ENCODE measurements at regions not wholly inside any gene's neighbourhood (a gene's known extent, or its start where the extent isn't known, plus 50 kb on each side); places are given as distances from the start of the nearest gene placed in this dataset.

- no CpG with 5 or more reads among the region's 10 CpGs for WGBS (ENCODE audit: extremely low coverage, insufficient coverage, insufficient read length)
- Histone ChIP-seq H4K12ac (ENCODE audit: low read depth, low read length) (no peak overlapping the region), H3K4ac (ENCODE audit: low read depth, low read length) (no peak overlapping the region)
Observed at GRCh38 chr3:184648636-184649035, 63.2 kb downstream of the MAGEF1 start.

DNA sequence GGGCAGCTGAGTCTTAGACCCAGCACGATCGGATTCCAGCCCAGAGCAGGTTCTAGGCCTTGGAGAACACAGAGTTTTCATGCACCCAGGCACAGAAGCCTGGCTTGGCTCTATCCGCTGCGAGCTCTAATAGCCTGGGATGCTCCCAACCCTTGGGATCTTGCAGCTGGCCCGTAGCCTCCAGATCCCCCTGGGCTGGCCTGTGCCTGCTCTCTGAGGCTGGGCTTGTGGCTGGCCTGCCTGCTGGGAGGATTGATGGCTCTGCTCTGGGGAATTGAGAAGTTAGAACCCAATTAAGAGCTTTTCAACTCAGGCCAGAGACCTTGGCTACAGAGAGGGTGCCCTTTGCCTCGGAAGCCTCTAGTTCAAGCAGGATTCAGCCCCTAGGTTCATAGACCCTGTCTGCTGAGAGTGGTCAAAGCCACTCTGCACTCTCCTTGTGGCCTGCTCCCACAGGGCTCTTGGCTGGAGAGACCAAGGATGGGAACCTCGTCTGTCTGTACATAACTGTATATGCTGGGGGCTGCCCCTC lies 64.4 kb downstream of the MAGEF1 start:
- Histone ChIP-seq H4K12ac (ENCODE audit: low read depth, low read length) (no peak overlapping the region), H2BK120ac (ENCODE audit: insufficient read depth, low read length, poor library complexity) (no peak overlapping the region), H3K79me2 (ENCODE audit: control insufficient read depth, insufficient read depth, low read length, poor library complexity) (no peaks in the 10 kb centered on the region), H3K79me1 (ENCODE audit: low read length) (peaks cover 3% of the 10 kb centered on the region), H3K36me3 (ENCODE audit: control insufficient read depth in 1 of 2, insufficient read depth in 2 of 2, low read length in 2 of 2) (no peaks in the 10 kb centered on the region), H4K91ac (ENCODE audit: low read depth, low read length) (no peak overlapping the region), H2AFZ (ENCODE audit: insufficient read depth, low read length, poor library complexity) (no peak overlapping the region), H3K9me3 (ENCODE audit: insufficient read depth, low read depth, low read length) (no peaks in the 10 kb centered on the region), H4K8ac (ENCODE audit: low read depth, low read length) (no peak overlapping the region), H3K14ac (ENCODE audit: low read length) (no peak overlapping the region), H3K27ac (ENCODE audit: low read depth, low read length) (no peak overlapping the region), H3K9ac (ENCODE audit: low read length) (no peak overlapping the region), H3K4me1 (ENCODE audit: control insufficient read depth in 1 of 2, insufficient read depth in 2 of 2, low read length in 2 of 2) (peaks cover 26 to 29% of the 10 kb centered on the region in 2 experiments), H3K4ac (ENCODE audit: low read depth, low read length) (no peak overlapping the region), H2BK5ac (ENCODE audit: low read depth, low read length, poor library complexity) (no peak overlapping the region), H3K23ac (ENCODE audit: low read length) (no peak overlapping the region), H2BK12ac (ENCODE audit: low read length) (no peak overlapping the region), H2AK5ac (ENCODE audit: low read length) (no peak overlapping the region), H3K18ac (ENCODE audit: low read length) (no peak overlapping the region), H3K4me2 (ENCODE audit: low read length) (no peak overlapping the region), H3K4me3 (ENCODE audit: low read depth, low read length) (no peak overlapping the region), H3K27me3 (ENCODE audit: insufficient read depth, low read length) (no peaks in the 10 kb centered on the region)
- no peak for DNase-seq
- WGBS (ENCODE audit: extremely low coverage, insufficient coverage, insufficient read length), result no CpG with 5 or more reads among the region's 7 CpGs

More at GRCh38 chr3:184648636-184649035, 63.2 kb downstream of the MAGEF1 start:
- DNase-seq, result no peak
- Histone ChIP-seq H3K14ac (ENCODE audit: low read length) (no peak overlapping the region), H4K8ac (ENCODE audit: low read depth, low read length) (no peak overlapping the region), H3K18ac (ENCODE audit: low read length) (peak overlapping the region; percentile 30), H2BK5ac (ENCODE audit: low read depth, low read length, poor library complexity) (no peak overlapping the region), H3K23ac (ENCODE audit: low read length) (no peak overlapping the region), H3K79me2 (ENCODE audit: control insufficient read depth, insufficient read depth, low read length, poor library complexity) (no peaks in the 10 kb centered on the region), H3K4me1 (ENCODE audit: control insufficient read depth in 1 of 2, insufficient read depth in 2 of 2, low read length in 2 of 2) (peaks cover 17 to 20% of the 10 kb centered on the region in 2 experiments), H3K4me2 (ENCODE audit: low read length) (no peak overlapping the region), H2BK12ac (ENCODE audit: low read length) (peak overlapping the region; percentile 19), H3K79me1 (ENCODE audit: low read length) (peaks cover 5% of the 10 kb centered on the region), H3K9ac (ENCODE audit: low read length) (no peak overlapping the region), H2BK120ac (ENCODE audit: insufficient read depth, low read length, poor library complexity) (no peak overlapping the region), H3K9me3 (ENCODE audit: insufficient read depth, low read depth, low read length) (no peaks in the 10 kb centered on the region), H3K27me3 (ENCODE audit: insufficient read depth, low read length) (no peaks in the 10 kb centered on the region), H3K27ac (ENCODE audit: low read depth, low read length) (no peak overlapping the region), H2AFZ (ENCODE audit: insufficient read depth, low read length, poor library complexity) (no peak overlapping the region), H3K36me3 (ENCODE audit: control insufficient read depth in 1 of 2, insufficient read depth in 2 of 2, low read length in 2 of 2) (no peaks in the 10 kb centered on the region), H2AK5ac (ENCODE audit: low read length) (no peak overlapping the region), H4K91ac (ENCODE audit: low read depth, low read length) (no peak overlapping the region), H3K4me3 (ENCODE audit: low read depth, low read length) (no peak overlapping the region)

GRCh38 chr3:184645336-184645735 lies 66.5 kb downstream of the MAGEF1 start:
- Histone ChIP-seq H2BK120ac (ENCODE audit: insufficient read depth, low read length, poor library complexity) (no peak overlapping the region), H3K79me2 (ENCODE audit: control insufficient read depth, insufficient read depth, low read length, poor library complexity) (no peaks in the 10 kb centered on the region), H4K8ac (ENCODE audit: low read depth, low read length) (no peak overlapping the region), H3K4me2 (ENCODE audit: low read length) (no peak overlapping the region), H3K27ac (ENCODE audit: low read depth, low read length) (no peak overlapping the region), H3K36me3 (ENCODE audit: control insufficient read depth in 1 of 2, insufficient read depth in 2 of 2, low read length in 2 of 2) (no peaks in the 10 kb centered on the region), H4K12ac (ENCODE audit: low read depth, low read length) (no peak overlapping the region), H2BK5ac (ENCODE audit: low read depth, low read length, poor library complexity) (no peak overlapping the region), H3K9me3 (ENCODE audit: insufficient read depth, low read depth, low read length) (no peaks in the 10 kb centered on the region), H4K91ac (ENCODE audit: low read depth, low read length) (no peak overlapping the region), H2BK12ac (ENCODE audit: low read length) (no peak overlapping the region), H3K4ac (ENCODE audit: low read depth, low read length) (no peak overlapping the region), H3K14ac (ENCODE audit: low read length) (no peak overlapping the region), H3K79me1 (ENCODE audit: low read length) (peaks cover 3% of the 10 kb centered on the region), H3K23ac (ENCODE audit: low read length) (no peak overlapping the region), H2AK5ac (ENCODE audit: low read length) (no peak overlapping the region), H3K27me3 (ENCODE audit: insufficient read depth, low read length) (no peaks in the 10 kb centered on the region), H3K4me3 (ENCODE audit: low read depth, low read length) (no peak overlapping the region), H3K4me1 (ENCODE audit: control insufficient read depth in 1 of 2, insufficient read depth in 2 of 2, low read length in 2 of 2) (peaks cover 27 to 28% of the 10 kb centered on the region in 2 experiments), H2AFZ (ENCODE audit: insufficient read depth, low read length, poor library complexity) (no peak overlapping the region), H3K18ac (ENCODE audit: low read length) (no peak overlapping the region), H3K9ac (ENCODE audit: low read length) (no peak overlapping the region)
- DNase-seq, result no peak
- no CpG with 5 or more reads among the region's 3 CpGs for WGBS (ENCODE audit: extremely low coverage, insufficient coverage, insufficient read length)

- DNase-seq, result no peak
- Histone ChIP-seq H3K36me3 (ENCODE audit: control insufficient read depth in 1 of 2, insufficient read depth in 2 of 2, low read length in 2 of 2) (no peaks in the 10 kb centered on the region), H4K91ac (ENCODE audit: low read depth, low read length) (no peak overlapping the region), H2BK12ac (ENCODE audit: low read length) (peak overlapping the region; percentile 12), H3K27me3 (ENCODE audit: insufficient read depth, low read length) (no peaks in the 10 kb centered on the region), H4K8ac (ENCODE audit: low read depth, low read length) (no peak overlapping the region), H3K18ac (ENCODE audit: low read length) (no peak overlapping the region), H3K79me2 (ENCODE audit: control insufficient read depth, insufficient read depth, low read length, poor library complexity) (no peaks in the 10 kb centered on the region), H3K23ac (ENCODE audit: low read length) (no peak overlapping the region), H3K4me3 (ENCODE audit: low read depth, low read length) (no peak overlapping the region), H3K4me2 (ENCODE audit: low read length) (no peak overlapping the region), H3K9me3 (ENCODE audit: insufficient read depth, low read depth, low read length) (no peaks in the 10 kb centered on the region), H2BK120ac (ENCODE audit: insufficient read depth, low read length, poor library complexity) (no peak overlapping the region), H2AK5ac (ENCODE audit: low read length) (peak overlapping the region; percentile 45), H3K4me1 (ENCODE audit: control insufficient read depth in 1 of 2, insufficient read depth in 2 of 2, low read length in 2 of 2) (peaks cover 32 to 36% of the 10 kb centered on the region in 2 experiments), H3K14ac (ENCODE audit: low read length) (no peak overlapping the region), H4K12ac (ENCODE audit: low read depth, low read length) (no peak overlapping the region), H3K79me1 (ENCODE audit: low read length) (peaks cover 4% of the 10 kb centered on the region), H3K4ac (ENCODE audit: low read depth, low read length) (no peak overlapping the region), H2BK5ac (ENCODE audit: low read depth, low read length, poor library complexity) (no peak overlapping the region), H2AFZ (ENCODE audit: insufficient read depth, low read length, poor library complexity) (no peak overlapping the region), H3K9ac (ENCODE audit: low read length) (no peak overlapping the region), H3K27ac (ENCODE audit: low read depth, low read length) (no peak overlapping the region)
- WGBS (ENCODE audit: extremely low coverage, insufficient coverage, insufficient read length), result no CpG with 5 or more reads among the region's 6 CpGs
Observed at GRCh38 chr3:184643442-184643841, 68.4 kb downstream of the MAGEF1 start.
